ENCODE measurements at regions not wholly inside any gene's neighbourhood (a gene's known extent, or its start where the extent isn't known, plus 50 kb on each side); places are given as distances from the start of the nearest gene placed in this dataset.

DNA sequence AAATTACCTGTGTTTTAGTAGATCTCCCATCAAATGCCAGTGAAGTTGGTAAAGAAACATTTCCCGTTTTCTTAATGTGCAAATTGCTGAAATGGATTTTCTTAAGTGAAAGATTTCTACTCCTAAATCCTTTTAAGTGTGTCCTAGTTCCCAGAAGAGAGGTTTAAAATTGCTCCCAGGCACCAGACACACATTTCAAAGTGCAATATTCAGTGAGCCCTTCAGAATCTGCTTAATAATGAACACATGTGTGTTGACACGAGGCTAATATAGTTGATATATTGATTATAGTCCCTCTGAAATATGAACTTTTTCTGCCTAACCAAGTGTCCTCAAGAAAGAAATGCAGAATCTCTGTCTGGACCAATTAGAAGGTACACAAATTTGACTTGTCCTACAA, 861.7 kb upstream of the CNTNAP5 start:
- H3K27ac ChIP-seq (ENCODE audit: extremely low read depth, low read depth, low read length), result no peak overlapping the region
- ChIA-PET POLR2A (no interaction called here), CTCF (no interaction called here)
- H3K9me3 ChIP-seq (ENCODE audit: control insufficient read depth, insufficient read depth, low read depth, low read length), result no peaks in the 10 kb centered on the region
- H3K4me3 ChIP-seq (ENCODE audit: low read depth, low read length), result no peak overlapping the region
- TF ChIP-seq ZNF548 (tag by site-specific recombination; IDR thresholded peaks at IDR 0.05) (no peak), ZNF529 (tag by site-specific recombination; IDR thresholded peaks at IDR 0.05; ENCODE audit: insufficient replicate concordance) (no peak), ZNF23 (tag by site-specific recombination; IDR thresholded peaks at IDR 0.05; ENCODE audit: borderline replicate concordance) (no peak), ZNF433 (tag by site-specific recombination; IDR thresholded peaks at IDR 0.05; ENCODE audit: low read depth) (no peak), ZNF16 (tag by site-specific recombination; IDR thresholded peaks at IDR 0.05; ENCODE audit: low read depth) (no peak), ZSCAN30 (tag by site-specific recombination; IDR thresholded peaks at IDR 0.05) (no peak)
- TF ChIP-seq, protein P1, sequence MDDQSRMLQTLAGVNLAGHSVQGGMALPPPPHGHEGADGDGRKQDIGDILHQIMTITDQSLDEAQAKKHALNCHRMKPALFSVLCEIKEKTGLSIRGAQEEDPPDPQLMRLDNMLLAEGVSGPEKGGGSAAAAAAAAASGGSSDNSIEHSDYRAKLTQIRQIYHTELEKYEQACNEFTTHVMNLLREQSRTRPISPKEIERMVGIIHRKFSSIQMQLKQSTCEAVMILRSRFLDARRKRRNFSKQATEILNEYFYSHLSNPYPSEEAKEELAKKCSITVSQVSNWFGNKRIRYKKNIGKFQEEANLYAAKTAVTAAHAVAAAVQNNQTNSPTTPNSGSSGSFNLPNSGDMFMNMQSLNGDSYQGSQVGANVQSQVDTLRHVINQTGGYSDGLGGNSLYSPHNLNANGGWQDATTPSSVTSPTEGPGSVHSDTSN (CRISPR knock-in tag; IDR thresholded peaks at IDR 0.05), result no peak
- no peaks in the 10 kb centered on the region for H3K36me3 ChIP-seq (ENCODE audit: control insufficient read depth in 2 of 2, insufficient read depth in 1 of 2, low read length in 2 of 2)
- no peaks in the 10 kb centered on the region for H3K4me1 ChIP-seq (ENCODE audit: control insufficient read depth, insufficient read depth, low read length)

DNA sequence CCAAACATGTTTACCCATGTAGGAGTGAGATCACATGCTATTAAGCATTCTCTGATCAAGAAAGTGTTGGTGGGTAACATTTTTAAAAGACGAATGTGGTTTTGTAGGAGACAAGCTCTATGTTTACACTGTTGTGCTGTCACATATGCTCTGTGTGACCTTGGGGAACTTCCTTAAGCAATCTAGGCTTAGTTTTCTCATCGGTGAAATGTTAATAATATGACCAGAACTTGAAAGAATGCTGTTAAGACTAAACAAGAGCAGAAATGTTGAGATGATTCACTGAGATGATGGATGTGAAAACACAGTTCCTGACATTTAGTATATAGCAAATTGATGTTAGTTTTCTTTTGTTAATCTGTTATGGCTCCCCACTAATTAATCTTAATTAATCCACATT, 860.9 kb upstream of the CNTNAP5 start:
- ChIA-PET CTCF (no interaction called here), POLR2A (no interaction called here)
- TF ChIP-seq ZNF2 (tag by site-specific recombination; IDR thresholded peaks at IDR 0.05) (no peak), ZNF426 (tag by site-specific recombination; IDR thresholded peaks at IDR 0.05) (no peak), ZNF140 (tag by site-specific recombination; IDR thresholded peaks at IDR 0.05) (no peak), ZNF600 (tag by site-specific recombination; IDR thresholded peaks at IDR 0.05) (no peak), ZNF701 (tag by site-specific recombination; IDR thresholded peaks at IDR 0.05) (no peak), ZNF629 (tag by site-specific recombination; IDR thresholded peaks at IDR 0.05) (no peak), GLI2 (tag by site-specific recombination; IDR thresholded peaks at IDR 0.05; ENCODE audit: borderline replicate concordance, low read depth) (no peak), ZNF341 (tag by site-specific recombination; IDR thresholded peaks at IDR 0.05; ENCODE audit: low read depth) (no peak), RBAK (tag by site-specific recombination; IDR thresholded peaks at IDR 0.05) (no peak), ZNF530 (tag by site-specific recombination; IDR thresholded peaks at IDR 0.05; ENCODE audit: low read depth) (no peak), HOXD13 (CRISPR knock-in tag; IDR thresholded peaks at IDR 0.05; ENCODE audit: borderline replicate concordance) (no peak)
- Histone ChIP-seq H3K9me3 (ENCODE audit: control insufficient read depth, insufficient read depth, low read depth, low read length) (no peaks in the 10 kb centered on the region), H3K36me3 (ENCODE audit: control insufficient read depth in 2 of 2, insufficient read depth in 1 of 2, low read length in 2 of 2) (no peaks in the 10 kb centered on the region), H3K27ac (ENCODE audit: extremely low read depth, low read depth, low read length) (no peak overlapping the region), H3K4me3 (ENCODE audit: low read depth, low read length) (no peak overlapping the region), H3K4me1 (ENCODE audit: control insufficient read depth, insufficient read depth, low read length) (no peaks in the 10 kb centered on the region)

DNA sequence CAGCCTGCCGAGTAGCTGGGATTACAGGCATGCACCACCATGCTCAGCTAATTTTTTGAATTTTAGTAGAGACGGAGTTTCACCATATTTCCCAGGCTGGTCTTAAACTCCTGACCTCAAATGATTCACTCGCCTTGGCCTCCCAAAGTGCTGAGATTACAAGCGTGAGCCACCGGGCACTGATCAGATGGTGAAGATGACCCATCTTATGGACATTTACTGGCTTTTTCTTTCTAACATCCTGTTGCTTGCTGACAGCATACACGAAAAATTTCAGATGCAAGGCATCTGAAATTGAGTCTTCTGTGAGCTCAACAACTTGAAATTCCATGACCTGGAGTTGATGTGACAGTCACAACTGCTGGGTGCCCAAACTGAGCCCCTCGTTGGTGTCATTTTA, 859.5 kb upstream of the CNTNAP5 start:
- no peak overlapping the region for H3K27ac ChIP-seq (ENCODE audit: extremely low read depth, low read depth, low read length)
- H3K36me3 ChIP-seq (ENCODE audit: control insufficient read depth in 2 of 2, insufficient read depth in 1 of 2, low read length in 2 of 2), result no peaks in the 10 kb centered on the region
- H3K9me3 ChIP-seq (ENCODE audit: control insufficient read depth, insufficient read depth, low read depth, low read length), result no peaks in the 10 kb centered on the region
- TF ChIP-seq ZNF157 (tag by site-specific recombination; IDR thresholded peaks at IDR 0.05) (no peak), ZNF366 (tag by site-specific recombination; conservative IDR thresholded peaks at IDR 0.05) (no peak), ZNF146 (tag by site-specific recombination; IDR thresholded peaks at IDR 0.05) (no peak), ZNF239 (tag by site-specific recombination; IDR thresholded peaks at IDR 0.05) (no peak)
- H3K4me3 ChIP-seq (ENCODE audit: low read depth, low read length), result no peak overlapping the region
- H3K4me1 ChIP-seq (ENCODE audit: control insufficient read depth, insufficient read depth, low read length), result no peaks in the 10 kb centered on the region
- POLR2A ChIA-PET, result no interaction called here
- CTCF ChIA-PET, result no interaction called here
